ENCODE measurements at regions not wholly inside any gene's neighbourhood (a gene's known extent, or its start where the extent isn't known, plus 50 kb on each side); places are given as distances from the start of the nearest gene placed in this dataset.

DNA sequence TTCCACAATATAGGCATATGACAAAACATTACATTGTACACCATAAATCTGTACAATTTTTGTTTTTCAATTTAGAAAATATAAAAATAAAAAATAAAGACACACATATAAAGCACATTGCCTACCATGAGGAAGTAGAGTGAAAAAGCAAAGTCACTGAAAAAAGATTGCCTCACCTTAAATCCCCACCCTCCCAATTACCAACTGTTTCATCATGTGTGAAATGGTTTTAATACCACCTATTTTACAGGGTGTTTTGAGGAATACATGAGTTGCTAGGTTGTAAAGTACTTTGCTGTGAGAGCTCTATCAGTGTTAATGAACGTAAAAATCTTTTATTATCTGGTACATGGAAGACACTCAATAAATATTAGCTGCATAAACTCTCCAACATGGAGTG is 373.6 kb upstream of the NDST3 start:
- H3F3A ChIP-seq (ENCODE audit: insufficient read depth, low read depth) = no peaks in the 10 kb centered on the region
- H3K36me3 ChIP-seq (ENCODE audit: low read depth) = no peaks in the 10 kb centered on the region
- H3K27me3 ChIP-seq (ENCODE audit: insufficient read depth, low read depth) = no peaks in the 10 kb centered on the region
- H3K4me2 ChIP-seq = no peak overlapping the region
- H4K20me1 ChIP-seq (ENCODE audit: insufficient read depth) = no peaks in the 10 kb centered on the region
- no peak for DNase-seq
- H3K9me3 ChIP-seq (ENCODE audit: insufficient read depth, low read depth) = no peaks in the 10 kb centered on the region
- intact Hi-C loops (cut with micrococcal nuclease; ENCODE audit: unreplicated experiment) = no loop called here
- no peak overlapping the region for H3K27ac ChIP-seq
- POLR2A ChIA-PET (ENCODE audit: unreplicated experiment) = no interaction called here
- CTCF ChIA-PET = no interaction called here
- no peaks in the 10 kb centered on the region for H3K79me2 ChIP-seq (ENCODE audit: low read depth)
- no peak overlapping the region for H2AFZ ChIP-seq
- no peaks in the 10 kb centered on the region for H3K9me2 ChIP-seq (ENCODE audit: insufficient read depth)
- BruUV-seq (replicated peaks) = no TSS peak
- no peak overlapping the region for H3K4me3 ChIP-seq
- H3K4me1 ChIP-seq (replicated peaks; ENCODE audit: insufficient read depth) = no peaks in the 10 kb centered on the region
- TF ChIP-seq, protein P1, sequence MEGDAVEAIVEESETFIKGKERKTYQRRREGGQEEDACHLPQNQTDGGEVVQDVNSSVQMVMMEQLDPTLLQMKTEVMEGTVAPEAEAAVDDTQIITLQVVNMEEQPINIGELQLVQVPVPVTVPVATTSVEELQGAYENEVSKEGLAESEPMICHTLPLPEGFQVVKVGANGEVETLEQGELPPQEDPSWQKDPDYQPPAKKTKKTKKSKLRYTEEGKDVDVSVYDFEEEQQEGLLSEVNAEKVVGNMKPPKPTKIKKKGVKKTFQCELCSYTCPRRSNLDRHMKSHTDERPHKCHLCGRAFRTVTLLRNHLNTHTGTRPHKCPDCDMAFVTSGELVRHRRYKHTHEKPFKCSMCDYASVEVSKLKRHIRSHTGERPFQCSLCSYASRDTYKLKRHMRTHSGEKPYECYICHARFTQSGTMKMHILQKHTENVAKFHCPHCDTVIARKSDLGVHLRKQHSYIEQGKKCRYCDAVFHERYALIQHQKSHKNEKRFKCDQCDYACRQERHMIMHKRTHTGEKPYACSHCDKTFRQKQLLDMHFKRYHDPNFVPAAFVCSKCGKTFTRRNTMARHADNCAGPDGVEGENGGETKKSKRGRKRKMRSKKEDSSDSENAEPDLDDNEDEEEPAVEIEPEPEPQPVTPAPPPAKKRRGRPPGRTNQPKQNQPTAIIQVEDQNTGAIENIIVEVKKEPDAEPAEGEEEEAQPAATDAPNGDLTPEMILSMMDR (conservative IDR thresholded peaks at IDR 0.05) = no peak

DNA sequence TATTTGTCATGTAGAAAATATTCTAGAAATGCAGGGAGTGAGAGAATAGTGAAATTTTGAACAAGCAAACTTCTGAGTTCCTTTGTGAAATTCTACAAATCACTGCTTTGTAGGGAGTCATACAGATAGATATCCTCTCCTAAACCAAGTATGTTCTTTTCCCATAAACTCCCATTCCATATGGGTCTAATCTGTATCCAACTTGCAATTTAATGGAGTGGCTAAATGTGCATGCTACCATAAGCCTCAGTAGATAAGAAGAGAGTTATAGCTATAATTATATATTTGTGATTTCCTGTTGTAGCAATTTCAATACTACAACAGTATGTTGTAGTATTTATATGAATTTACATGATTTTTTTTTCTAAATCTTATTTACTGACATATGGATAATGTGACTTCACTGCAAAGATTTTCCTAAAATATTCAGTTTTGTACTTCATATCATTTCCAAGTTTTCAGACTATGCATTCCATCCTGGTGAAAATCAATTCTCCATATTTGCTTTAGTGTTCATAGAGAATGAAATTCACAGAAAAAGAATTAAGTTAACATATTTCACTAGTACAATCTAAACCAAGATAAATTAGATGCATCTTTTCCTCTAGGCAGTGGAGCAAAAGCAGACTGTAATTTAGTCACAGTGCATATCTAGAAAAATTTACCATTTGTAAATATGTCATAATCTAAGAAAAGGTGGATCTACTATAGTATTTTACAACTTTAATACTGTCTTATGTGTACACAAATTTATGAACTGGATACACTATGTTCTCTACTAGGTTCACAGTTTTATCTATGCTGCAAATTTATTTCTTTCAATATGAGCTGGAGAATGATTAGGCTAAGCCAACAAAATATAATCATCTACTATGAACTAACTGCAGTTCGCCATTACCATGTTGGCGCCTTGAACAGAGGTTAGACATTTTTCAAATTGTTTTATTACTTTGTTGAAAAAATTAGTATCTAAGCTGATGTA is 372.9 kb upstream of the NDST3 start:
- CTCF ChIA-PET = no interaction called here
- H3K36me3 ChIP-seq (ENCODE audit: low read depth) = no peaks in the 10 kb centered on the region
- H3K4me1 ChIP-seq (replicated peaks; ENCODE audit: insufficient read depth) = no peaks in the 10 kb centered on the region
- intact Hi-C loops (cut with micrococcal nuclease; ENCODE audit: unreplicated experiment) = no loop called here
- TF ChIP-seq, protein P1 (conservative IDR thresholded peaks at IDR 0.05) = no peak
- no peak for TF ChIP-seq EZH2 (IDR thresholded peaks at IDR 0.05; ENCODE audit: low read depth)
- no peaks in the 10 kb centered on the region for H3K9me3 ChIP-seq (ENCODE audit: insufficient read depth, low read depth)
- BruUV-seq (replicated peaks) = no TSS peak
- DNase-seq = no peak
- no peaks in the 10 kb centered on the region for H3K27me3 ChIP-seq (ENCODE audit: insufficient read depth, low read depth)
- H4K20me1 ChIP-seq (ENCODE audit: insufficient read depth) = no peaks in the 10 kb centered on the region
- POLR2A ChIA-PET (ENCODE audit: unreplicated experiment) = no interaction called here
- H3K27ac ChIP-seq = no peak overlapping the region
- no peak overlapping the region for H3K4me3 ChIP-seq
- H3F3A ChIP-seq (ENCODE audit: insufficient read depth, low read depth) = no peaks in the 10 kb centered on the region
- H3K4me2 ChIP-seq = no peak overlapping the region
- H3K79me2 ChIP-seq (ENCODE audit: low read depth) = no peaks in the 10 kb centered on the region
- no peak overlapping the region for H2AFZ ChIP-seq
- no peaks in the 10 kb centered on the region for H3K9me2 ChIP-seq (ENCODE audit: insufficient read depth)

DNA sequence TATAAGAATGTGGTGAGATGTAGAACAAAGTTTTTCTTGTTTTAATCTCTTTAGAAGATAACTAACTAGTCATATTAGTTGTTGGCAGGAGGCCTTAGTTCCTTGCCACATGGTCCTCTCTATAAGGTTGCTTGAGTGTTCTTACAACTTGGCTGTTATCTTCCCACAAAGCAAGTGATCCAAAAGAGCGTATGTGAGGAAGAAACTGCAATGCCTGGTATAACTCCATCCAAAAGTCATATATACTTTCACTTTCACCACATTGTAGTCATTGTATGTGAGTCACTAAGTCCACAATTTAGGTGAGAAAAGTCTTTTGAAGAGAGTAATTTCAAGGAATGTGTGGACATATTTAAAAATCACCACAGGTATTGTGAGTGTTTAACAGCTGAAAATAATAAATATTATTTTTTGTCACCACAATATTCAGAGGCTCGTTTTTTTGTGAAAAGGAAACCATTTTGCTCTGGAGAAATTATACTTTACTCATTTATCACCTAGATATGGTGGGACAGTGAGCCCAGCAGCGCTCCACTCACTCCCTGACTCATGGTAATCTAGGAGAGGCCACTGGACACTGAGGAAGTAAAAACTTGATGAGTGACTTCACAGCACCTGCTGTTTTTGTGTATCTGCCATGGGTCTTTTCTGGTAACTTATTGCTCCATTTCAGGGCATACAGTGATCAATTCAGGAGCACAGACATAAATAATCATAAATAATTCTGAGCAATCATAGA is 369.4 kb upstream of the NDST3 start:
- H2AFZ ChIP-seq = peak overlapping the region; percentile 27; the same call in 1 of the 2 replicates
- intact Hi-C loops (cut with micrococcal nuclease; ENCODE audit: unreplicated experiment) = no loop called here

More for the DNA sequence above, 369.4 kb upstream of the NDST3 start:
- DNase-seq = no peak
- H3K4me1 ChIP-seq (replicated peaks; ENCODE audit: insufficient read depth) = no peaks in the 10 kb centered on the region
- H3K36me3 ChIP-seq (ENCODE audit: low read depth) = no peaks in the 10 kb centered on the region
- no peaks in the 10 kb centered on the region for H3K9me3 ChIP-seq (ENCODE audit: insufficient read depth, low read depth)
- no peak overlapping the region for H3K4me3 ChIP-seq
- ChIA-PET CTCF (no interaction called here), POLR2A (ENCODE audit: unreplicated experiment) (no interaction called here)
- H3K4me2 ChIP-seq = peak overlapping the region; percentile 28; the same call in 1 of the 2 replicates
- no peaks in the 10 kb centered on the region for H3F3A ChIP-seq (ENCODE audit: insufficient read depth, low read depth)
- no TSS peak for BruUV-seq (replicated peaks)
- H3K27me3 ChIP-seq (ENCODE audit: insufficient read depth, low read depth) = no peaks in the 10 kb centered on the region
- TF ChIP-seq, protein P1 (conservative IDR thresholded peaks at IDR 0.05) = no peak
- TF ChIP-seq EZH2 (IDR thresholded peaks at IDR 0.05; ENCODE audit: low read depth) = no peak
- no peaks in the 10 kb centered on the region for H3K9me2 ChIP-seq (ENCODE audit: insufficient read depth)
- H3K27ac ChIP-seq = no peak overlapping the region
- H4K20me1 ChIP-seq (ENCODE audit: insufficient read depth) = no peaks in the 10 kb centered on the region
- H3K79me2 ChIP-seq (ENCODE audit: low read depth) = no peaks in the 10 kb centered on the region

All from PC-9 (cell line).